Neural progenitor cell (in vitro differentiated cells): ENCODE measurements at regions not wholly inside any gene's neighbourhood (a gene's known extent, or its start where the extent isn't known, plus 50 kb on each side); places are given as distances from the start of the nearest gene placed in this dataset.

Experiments used
- DNase-seq: peaks from one replicate; pipeline ENCODE4 v3.0.0-alpha.2; 2016; ENCODE audit warnings: low spot score
- H2AFZ ChIP-seq: fragments of 200-600 bp; sonication (generic); replicated peaks from 2 replicates; pipeline ENCODE4 v1.6.1; 2016; ENCODE audit warnings: antibody characterized with exemption
- H3F3A ChIP-seq: fragments of 200-600 bp; sonication (generic); 2 replicates; pipeline ENCODE4 v1.6.1; 2016; ENCODE audit warnings: antibody characterized with exemption, low read depth
- H3K27ac ChIP-seq: fragments of 200-600 bp; sonication (generic); 2 replicates; pipeline ENCODE4 v1.5.1; 2016; ENCODE audit warnings: mild to moderate bottlenecking
- H3K27me3 ChIP-seq: fragments of 200-600 bp; sonication (generic); 2 replicates; pipeline ENCODE4 v1.6.1; 2016; ENCODE audit warnings: mild to moderate bottlenecking, moderate library complexity
- H3K36me3 ChIP-seq: fragments of 200-600 bp; sonication (generic); 2 replicates; pipeline ENCODE4 v1.5.1; 2016
- H3K4me1 ChIP-seq: fragments of 200-600 bp; sonication (generic); 2 replicates; pipeline ENCODE4 v1.6.1; 2016; ENCODE audit warnings: mixed run types
- H3K4me2 ChIP-seq: fragments of 200-600 bp; sonication (generic); 2 replicates; pipeline ENCODE4 v1.6.1; 2016
- H3K4me3 ChIP-seq: fragments of 200-600 bp; sonication (generic); 2 replicates; pipeline ENCODE4 v1.5.1; 2016
- H3K79me2 ChIP-seq: fragments of 200-600 bp; sonication (generic); 2 replicates; pipeline ENCODE4 v1.6.1; 2016; ENCODE audit warnings: low read depth
- H3K9ac ChIP-seq: fragments of 200-600 bp; sonication (generic); 2 replicates; pipeline ENCODE4 v1.6.1; 2016
- H3K9me3 ChIP-seq: fragments of 200-600 bp; sonication (generic); 2 replicates; pipeline ENCODE4 v1.5.1; 2016; ENCODE audit warnings: low read depth
- H4K20me1 ChIP-seq: fragments of 200-600 bp; sonication (generic); 2 replicates; pipeline ENCODE4 v1.6.1; 2016; ENCODE audit warnings: low read depth
- H3K27ac Mint-ChIP-seq: 3 replicates; pipeline ENCODE4 v1.8.0; 2021; ENCODE audit warnings: mixed read lengths
- H3K27me3 Mint-ChIP-seq: 2 replicates; pipeline ENCODE4 v1.8.0; 2022; ENCODE audit warnings: low read depth, mild to moderate bottlenecking, inconsistent platforms, moderate library complexity, mixed read lengths; ENCODE audit not compliant: insufficient read depth
- H3K36me3 Mint-ChIP-seq: 3 replicates; pipeline ENCODE4 v1.8.0; 2021; ENCODE audit warnings: mixed read lengths
- H3K4me1 Mint-ChIP-seq: 3 replicates; pipeline ENCODE4 v1.8.0; 2021; ENCODE audit warnings: mixed read lengths
- H3K4me3 Mint-ChIP-seq: 3 replicates; pipeline ENCODE4 v1.8.0; 2021; ENCODE audit warnings: mild to moderate bottlenecking, moderate library complexity, mixed read lengths
- H3K9me3 Mint-ChIP-seq: 3 replicates; pipeline ENCODE4 v1.8.0; 2020; ENCODE audit warnings: mixed read lengths
- EZH2 ChIP-seq: fragments of 200-600 bp; sonication (generic); IDR thresholded peaks from 2 replicates; pipeline ENCODE4 v1.6.1; 2017; ENCODE audit warnings: antibody characterized with exemption, mild to moderate bottlenecking, moderate library complexity
- EZH2phosphoT487 ChIP-seq: fragments of 200-600 bp; sonication (generic); IDR thresholded peaks from 2 replicates; pipeline ENCODE4 v1.6.1; 2017; ENCODE audit warnings: antibody characterized with exemption
- TF ChIP-seq, protein P1 (sequence below): fragments of 200-600 bp; sonication (generic); IDR thresholded peaks from 2 replicates; pipeline ENCODE4 v1.5.1; 2017; ENCODE audit warnings: antibody characterized with exemption, mild to moderate bottlenecking

DNA sequence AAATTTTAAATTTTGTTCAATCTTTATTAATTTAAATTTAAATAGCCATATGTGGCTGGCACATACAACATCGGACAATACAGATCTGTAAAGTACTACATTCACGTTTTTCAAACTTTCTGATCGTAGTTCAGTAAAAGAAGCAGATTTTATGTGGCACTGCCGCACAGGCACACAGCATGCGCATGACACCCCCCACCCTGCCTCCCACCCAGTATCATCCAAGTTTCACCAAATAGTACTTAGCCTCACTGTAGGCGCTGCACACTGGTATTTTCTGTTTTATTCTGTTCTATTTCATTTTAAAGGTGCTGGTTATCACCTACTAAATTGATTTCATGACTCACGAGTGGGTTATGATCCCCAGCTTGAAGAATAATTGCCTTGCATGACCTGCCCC lies 159.9 kb downstream of the HIPK3 start:
- H3F3A ChIP-seq = no peaks in the 10 kb centered on the region
- no peak overlapping the region for H3K4me3 ChIP-seq
- no peaks in the 10 kb centered on the region for H3K79me2 ChIP-seq
- Mint-ChIP-seq H3K27ac (no peak overlapping the region), H3K36me3 (no peaks in the 10 kb centered on the region), H3K4me3 (no peak overlapping the region), H3K9me3 (no peaks in the 10 kb centered on the region), H3K4me1 (no peaks in the 10 kb centered on the region), H3K27me3 (no peaks in the 10 kb centered on the region)
- no peak overlapping the region for H3K27ac ChIP-seq
- no peaks in the 10 kb centered on the region for H3K9me3 ChIP-seq
- no peak overlapping the region for H3K9ac ChIP-seq
- no peaks in the 10 kb centered on the region for H3K36me3 ChIP-seq
- H3K4me1 ChIP-seq = no peaks in the 10 kb centered on the region
- H4K20me1 ChIP-seq = no peaks in the 10 kb centered on the region
- TF ChIP-seq EZH2phosphoT487 (no peak), EZH2 (no peak)
- TF ChIP-seq, protein P1, sequence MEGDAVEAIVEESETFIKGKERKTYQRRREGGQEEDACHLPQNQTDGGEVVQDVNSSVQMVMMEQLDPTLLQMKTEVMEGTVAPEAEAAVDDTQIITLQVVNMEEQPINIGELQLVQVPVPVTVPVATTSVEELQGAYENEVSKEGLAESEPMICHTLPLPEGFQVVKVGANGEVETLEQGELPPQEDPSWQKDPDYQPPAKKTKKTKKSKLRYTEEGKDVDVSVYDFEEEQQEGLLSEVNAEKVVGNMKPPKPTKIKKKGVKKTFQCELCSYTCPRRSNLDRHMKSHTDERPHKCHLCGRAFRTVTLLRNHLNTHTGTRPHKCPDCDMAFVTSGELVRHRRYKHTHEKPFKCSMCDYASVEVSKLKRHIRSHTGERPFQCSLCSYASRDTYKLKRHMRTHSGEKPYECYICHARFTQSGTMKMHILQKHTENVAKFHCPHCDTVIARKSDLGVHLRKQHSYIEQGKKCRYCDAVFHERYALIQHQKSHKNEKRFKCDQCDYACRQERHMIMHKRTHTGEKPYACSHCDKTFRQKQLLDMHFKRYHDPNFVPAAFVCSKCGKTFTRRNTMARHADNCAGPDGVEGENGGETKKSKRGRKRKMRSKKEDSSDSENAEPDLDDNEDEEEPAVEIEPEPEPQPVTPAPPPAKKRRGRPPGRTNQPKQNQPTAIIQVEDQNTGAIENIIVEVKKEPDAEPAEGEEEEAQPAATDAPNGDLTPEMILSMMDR = no peak
- H3K27me3 ChIP-seq = no peaks in the 10 kb centered on the region
- DNase-seq = no peak
- H2AFZ ChIP-seq = no peak overlapping the region
- no peak overlapping the region for H3K4me2 ChIP-seq

DNA sequence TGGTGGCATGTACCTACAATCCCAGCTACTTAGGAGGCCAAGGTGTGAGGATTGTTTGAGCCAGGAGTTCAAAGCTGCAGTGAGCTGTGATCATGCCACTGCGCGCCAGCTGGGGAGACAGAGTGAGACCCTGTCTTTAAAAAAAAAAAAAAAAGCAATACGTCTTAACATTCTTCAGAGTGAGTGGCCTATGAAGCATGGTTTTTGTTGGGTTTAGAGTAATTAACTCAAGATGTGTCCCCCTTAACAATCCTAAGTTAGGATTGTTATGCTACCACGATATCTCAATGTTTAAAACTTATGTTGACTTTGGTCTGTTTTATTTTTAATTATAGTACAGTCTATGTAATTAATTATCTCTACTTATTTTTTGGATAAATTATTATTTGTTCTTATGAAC lies 156.1 kb downstream of the HIPK3 start:
- no peak overlapping the region for H3K4me3 ChIP-seq
- H3K9me3 Mint-ChIP-seq = no peaks in the 10 kb centered on the region
- H3K79me2 ChIP-seq = no peaks in the 10 kb centered on the region
- no peaks in the 10 kb centered on the region for H3K4me1 ChIP-seq
- no peaks in the 10 kb centered on the region for H3K36me3 ChIP-seq
- H3K9me3 ChIP-seq = no peaks in the 10 kb centered on the region
- no peak for TF ChIP-seq EZH2phosphoT487
- TF ChIP-seq EZH2 = no peak
- TF ChIP-seq, protein P1 = no peak
- no peaks in the 10 kb centered on the region for H3F3A ChIP-seq
- no peaks in the 10 kb centered on the region for H3K27me3 Mint-ChIP-seq
- H3K27ac Mint-ChIP-seq = no peak overlapping the region
- DNase-seq = no peak
- H3K9ac ChIP-seq = no peak overlapping the region
- H3K4me2 ChIP-seq = no peak overlapping the region
- no peak overlapping the region for H3K4me3 Mint-ChIP-seq
- no peaks in the 10 kb centered on the region for H4K20me1 ChIP-seq
- no peak overlapping the region for H3K27ac ChIP-seq
- no peaks in the 10 kb centered on the region for H3K4me1 Mint-ChIP-seq
- no peaks in the 10 kb centered on the region for H3K36me3 Mint-ChIP-seq
- H3K27me3 ChIP-seq = no peaks in the 10 kb centered on the region
- no peak overlapping the region for H2AFZ ChIP-seq

DNA sequence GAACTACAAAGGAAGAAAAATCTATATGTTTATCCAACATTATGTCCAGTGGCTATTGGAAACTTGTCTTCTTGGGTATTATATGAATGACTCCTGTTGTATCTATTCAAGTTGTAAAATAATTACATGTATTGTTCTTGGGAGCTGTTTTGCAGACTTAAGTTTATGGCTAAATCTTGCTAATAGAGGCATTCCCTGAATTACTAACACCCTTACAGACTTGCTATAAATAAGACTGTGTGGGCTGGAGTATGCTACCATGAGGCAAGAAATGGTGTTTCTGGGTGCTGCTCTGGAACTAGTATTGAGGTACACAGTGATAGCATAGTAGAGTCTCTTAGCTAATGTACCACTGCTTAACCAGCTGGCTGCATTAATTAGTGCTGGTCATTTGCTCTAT lies 155.1 kb downstream of the HIPK3 start:
- Histone ChIP-seq H3K79me2 (no peaks in the 10 kb centered on the region), H2AFZ (no peak overlapping the region)

More for the DNA sequence above, 155.1 kb downstream of the HIPK3 start:
- TF ChIP-seq EZH2 (no peak), EZH2phosphoT487 (no peak)
- TF ChIP-seq, protein P1 = no peak
- Mint-ChIP-seq H3K36me3 (no peaks in the 10 kb centered on the region), H3K9me3 (peaks cover 3% of the 10 kb centered on the region), H3K27me3 (no peaks in the 10 kb centered on the region), H3K4me3 (no peak overlapping the region), H3K27ac (no peak overlapping the region), H3K4me1 (peaks cover 6% of the 10 kb centered on the region)
- Histone ChIP-seq H3F3A (peaks cover 9% of the 10 kb centered on the region), H3K4me3 (no peak overlapping the region), H4K20me1 (no peaks in the 10 kb centered on the region), H3K27me3 (no peaks in the 10 kb centered on the region), H3K4me1 (peaks cover 7% of the 10 kb centered on the region), H3K36me3 (no peaks in the 10 kb centered on the region), H3K27ac (no peak overlapping the region), H3K9ac (no peak overlapping the region), H3K9me3 (no peaks in the 10 kb centered on the region), H3K4me2 (no peak overlapping the region)
- no peak for DNase-seq
